HepG2 (cell line): ENCODE measurements at regions not wholly inside any gene's neighbourhood (a gene's known extent, or its start where the extent isn't known, plus 50 kb on each side); places are given as distances from the start of the nearest gene placed in this dataset.

Source experiments
- ATAC-seq: fragments of 200-7000 bp; cut with Tn5 transposase; 3 replicates; pipeline ENCODE4 v1.9.1; 2020; ENCODE audit warnings: mild to moderate bottlenecking, moderate library complexity
- BruUV-seq: library from RNA; stranded (reverse); fragments of 400-500 nt; replicated peaks from 2 replicates; lab custom pipeline; 2021; lab: Mats Ljungman, UMichigan
- CTCF ChIA-PET: fragments of 300-600 bp; formaldehyde crosslinking; extraction: SDS; loops from one replicate; lab custom pipeline; 2021; ENCODE audit warnings: low total read pairs, inconsistent platforms, low intra/inter-chr PET ratio; lab: Yijun Ruan, JAX
- POLR2A ChIA-PET: fragments of 350-600 bp; sonication (Branson Sonifier 250); formaldehyde crosslinking; loops from one replicate; lab custom pipeline; 2020; ENCODE audit warnings: antibody characterized with exemption, inconsistent platforms; lab: Yijun Ruan, JAX
- DNase-seq: peaks from one replicate; pipeline ENCODE4 v3.0.0-alpha.2; 2015; ENCODE audit warnings: low spot score
- FAIRE-seq: peaks from 3 replicates; lab custom pipeline; 2011; peaks lifted over from hg19 to GRCh38; lab: Jason Lieb, UNC
- H2AFZ ChIP-seq: one replicate; pipeline ENCODE4 v1.6.1; 2011; ENCODE audit warnings: low read length, inconsistent platforms
- H3K27ac ChIP-seq: fragments of 300-600 bp; 3 replicates; pipeline ENCODE4 v1.8.0; 2011; ENCODE audit warnings: mixed run types, mild to moderate bottlenecking, mixed read lengths, low read length, inconsistent platforms; ENCODE audit not compliant: insufficient read depth; ENCODE audit errors: extremely low read length
- H3K27me3 ChIP-seq, 2 experiments: fragments of 200-600 bp in 1 of 2; 2 replicates in 1 of 2; 3 replicates in 1 of 2; pipeline versions ENCODE4 v1.6.0 to v1.8.0; 2011; ENCODE audit warnings: low read length in 2 of 2, mild to moderate bottlenecking in 2 of 2, moderate library complexity in 2 of 2, inconsistent platforms in 1 of 2; ENCODE audit not compliant: insufficient read depth in 2 of 2, control insufficient read depth in 1 of 2
- H3K36me3 ChIP-seq, 2 experiments: fragments of 200-600 bp in 1 of 2; replicated peaks in 1 of 2; 2 replicates in 1 of 2; 3 replicates in 1 of 2; pipeline versions ENCODE4 v1.5.1 to v1.8.0; 2011; ENCODE audit warnings: low read length in 2 of 2, inconsistent platforms in 1 of 2; ENCODE audit not compliant: insufficient read depth in 2 of 2, control insufficient read depth in 1 of 2
- H3K4me1 ChIP-seq: 2 replicates; pipeline ENCODE4 v1.5.1; 2012; ENCODE audit warnings: low read length, inconsistent platforms; ENCODE audit not compliant: insufficient read depth
- H3K4me2 ChIP-seq: 2 replicates; pipeline ENCODE4 v1.6.0; 2011; ENCODE audit warnings: low read depth, low read length, inconsistent platforms
- H3K4me3 ChIP-seq, 3 experiments: fragments of 200-600 bp in 1 of 3; sonication (generic), shearing (Covaris generic) in 1 of 3; replicated peaks in 1 of 3; 2 replicates each; pipeline ENCODE4 v1.5.1; 2011 to 2016; ENCODE audit warnings: low read length in 3 of 3, inconsistent platforms in 2 of 3, low read depth in 2 of 3, mild to moderate bottlenecking in 2 of 3, control low read depth in 1 of 3, mixed read lengths in 1 of 3; ENCODE audit not compliant: insufficient read depth in 1 of 3
- H3K79me2 ChIP-seq: one replicate; pipeline ENCODE4 v1.6.1; 2011; ENCODE audit warnings: low read length, inconsistent platforms; ENCODE audit not compliant: insufficient read depth
- H3K9ac ChIP-seq: 2 replicates; pipeline ENCODE4 v1.6.0; 2011; ENCODE audit warnings: mild to moderate bottlenecking, low read depth, low read length, inconsistent platforms; ENCODE audit not compliant: insufficient read depth
- H3K9me3 ChIP-seq: 2 replicates; pipeline ENCODE4 v1.5.1; 2012; ENCODE audit warnings: mild to moderate bottlenecking, low read length
- H4K20me1 ChIP-seq: 2 replicates; pipeline ENCODE4 v1.6.0; 2011; ENCODE audit warnings: inconsistent platforms, mild to moderate bottlenecking, low read length, moderate library complexity; ENCODE audit not compliant: insufficient read depth
- ARID5B ChIP-seq: IDR thresholded peaks from 2 replicates; pipeline ENCODE4 v1.4.0; 2020; ENCODE audit warnings: mild to moderate bottlenecking, missing genetic modification reagents
- CENPBD1 ChIP-seq: sonication (generic); formaldehyde crosslinking; IDR thresholded peaks from 2 replicates; pipeline ENCODE4 v1.8.0; 2022; ENCODE audit warnings: missing genetic modification reagents, low read depth, mild to moderate bottlenecking, borderline replicate concordance
- CHCHD3 ChIP-seq: sonication (generic); formaldehyde crosslinking; IDR thresholded peaks from 2 replicates; pipeline ENCODE4 v1.8.0; 2022; ENCODE audit warnings: mild to moderate bottlenecking, missing genetic modification reagents, moderate library complexity
- KIAA2018 ChIP-seq: sonication (generic); formaldehyde crosslinking; IDR thresholded peaks from 2 replicates; pipeline ENCODE4 v1.5.0; 2020; ENCODE audit warnings: mild to moderate bottlenecking, missing genetic modification reagents, borderline replicate concordance
- NFE2 ChIP-seq: sonication (generic); formaldehyde crosslinking; IDR thresholded peaks from 2 replicates; pipeline ENCODE4 v1.4.0; 2020; ENCODE audit warnings: missing genetic modification reagents
- TP53 ChIP-seq: sonication (generic); formaldehyde crosslinking; conservative IDR thresholded peaks from 2 replicates; pipeline ENCODE4 v1.4.0; 2020; ENCODE audit warnings: missing genetic modification reagents
- ZBTB3 ChIP-seq: sonication (generic); formaldehyde crosslinking; IDR thresholded peaks from 2 replicates; pipeline ENCODE4 v1.4.0; 2020; ENCODE audit warnings: low read depth, mild to moderate bottlenecking, moderate library complexity, missing genetic modification reagents, borderline replicate concordance
- ZNF879 ChIP-seq: sonication (generic); formaldehyde crosslinking; IDR thresholded peaks from 2 replicates; pipeline ENCODE4 v1.8.1; 2023; ENCODE audit warnings: missing genetic modification reagents
- WGBS: methylation state at CpG from one replicate; pipeline ENCODE4 v1.1.6; 2017; ENCODE audit warnings: low lambda C conversion rate; 5-methylcytosine and 5-hydroxymethylcytosine counted together
- in situ Hi-C: cut with HindIII; loops from 2 replicates; pipeline ENCODE4 v1.10.0; 2017; ENCODE audit warnings: low pct_unique_long_range_greater_than_20kb; ENCODE audit not compliant: extremely low pct_ligation_motif_present
- intact Hi-C: fragments of 100-400 bp; cut with micrococcal nuclease; formaldehyde crosslinking; loops from one replicate; pipeline ENCODE4 v1.10.0; 2022; ENCODE audit not compliant: unreplicated experiment

- no peak for TF ChIP-seq ARID5B (CRISPR knock-in tag)
- no peak for TF ChIP-seq CENPBD1 (CRISPR knock-in tag)
- TF ChIP-seq ZBTB3 (CRISPR knock-in tag) = no peak
These were observed 230.8 kb downstream of the DLEU7 start (continued) for GRCh38 chr13:50612717-50613116.

- Histone ChIP-seq H3K9ac (no peak overlapping the region), H3K4me1 (no peaks in the 10 kb centered on the region), H4K20me1 (no peaks in the 10 kb centered on the region), H3K27me3 (no peaks in the 10 kb centered on the region), H3K79me2 (no peaks in the 10 kb centered on the region), H3K4me2 (no peak overlapping the region), H3K36me3 (no peaks in the 10 kb centered on the region; a peak in 1 of 5 replicates), H3K9me3 (no peaks in the 10 kb centered on the region), H3K27ac (no peak overlapping the region), H3K4me3 (no peak overlapping the region), H2AFZ (no peak overlapping the region)
- FAIRE-seq (no peak), DNase-seq (no peak), ATAC-seq (no peak)
- WGBS = 97% methylated on average over 6 of the region's 6 CpGs
- in situ Hi-C loops (no loop called here), intact Hi-C loops (no loop called here)
- CTCF ChIA-PET = no interaction called here
- no TSS peak for BruUV-seq
- POLR2A ChIA-PET = no interaction called here
- no peak for TF ChIP-seq CHCHD3 (CRISPR knock-in tag)
- TF ChIP-seq NFE2 (CRISPR knock-in tag) = no peak
- no peak for TF ChIP-seq TP53 (CRISPR knock-in tag)
- no peak for TF ChIP-seq ZNF879 (CRISPR knock-in tag)
- no peak for TF ChIP-seq KIAA2018 (CRISPR knock-in tag)
These were observed 230.1 kb downstream of the DLEU7 start for GRCh38 chr13:50613356-50613831.
